ENCODE measurements at regions not wholly inside any gene's neighbourhood (a gene's known extent, or its start where the extent isn't known, plus 50 kb on each side); places are given as distances from the start of the nearest gene placed in this dataset.

DNA sequence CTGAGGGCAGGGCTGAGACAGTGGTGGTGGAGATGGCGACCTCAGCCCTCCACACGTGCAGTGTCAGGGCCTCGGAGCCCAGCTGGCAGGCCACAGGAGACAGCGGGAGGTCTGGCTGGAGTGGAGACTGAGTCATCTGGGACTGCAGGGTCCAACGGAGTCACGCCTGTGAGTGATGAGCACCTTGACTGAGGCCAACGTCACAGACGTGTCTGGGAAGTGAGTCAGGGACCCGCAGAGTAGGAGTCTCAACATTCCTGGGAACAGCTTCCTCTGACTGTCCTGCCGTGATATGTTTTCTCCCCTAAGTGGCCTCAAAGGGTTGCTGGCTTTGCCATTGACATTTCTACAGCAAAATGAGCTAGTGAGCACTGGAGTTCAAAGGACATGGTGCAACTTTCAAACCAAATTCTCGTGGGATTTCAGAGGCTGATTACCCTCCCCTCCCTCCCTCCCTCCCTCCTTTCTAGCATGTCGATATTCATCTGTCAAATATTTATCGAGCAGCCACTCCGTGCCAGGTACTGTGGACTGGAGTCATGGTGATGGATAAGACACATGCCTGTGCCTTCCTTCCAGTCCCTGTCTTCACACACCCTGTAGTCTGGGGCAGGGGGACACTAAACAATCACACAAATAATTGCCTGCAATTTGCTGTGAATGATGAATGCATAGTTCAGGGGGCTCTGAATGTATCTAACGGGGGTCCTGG lies 53.3 kb upstream of the AMOTL2 start:
- Histone ChIP-seq H3K9me3 (ENCODE audit: control insufficient read depth, insufficient read depth, low read length) (no peaks in the 10 kb centered on the region), H3K9ac (ENCODE audit: low read depth, low read length) (no peak overlapping the region)

DNA sequence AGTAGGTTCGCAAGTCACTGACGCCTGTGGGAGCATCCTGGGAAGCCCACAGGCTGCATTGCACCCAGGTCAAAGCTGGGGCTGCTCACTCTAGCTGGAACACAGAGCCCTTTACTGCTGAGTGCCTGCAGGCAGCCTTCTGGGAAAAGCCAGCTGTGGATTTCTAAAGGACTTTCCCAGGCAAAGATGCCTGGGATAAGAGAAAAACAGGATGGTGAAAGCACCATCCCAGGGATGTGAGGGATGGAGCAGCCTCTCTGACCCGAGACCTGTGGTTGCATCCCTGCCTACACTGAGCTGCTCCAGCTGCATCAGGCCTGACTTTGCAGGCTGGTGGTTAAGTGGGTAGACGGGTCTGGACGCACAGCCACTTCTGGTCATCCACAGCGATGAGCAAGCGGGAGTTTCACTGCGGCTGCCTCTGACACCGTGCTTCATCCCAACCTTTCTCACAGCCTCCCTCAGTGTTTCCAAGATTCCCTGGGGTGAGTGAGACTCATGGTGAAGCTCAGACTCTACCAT lies 52.5 kb upstream of the AMOTL2 start:
- Histone ChIP-seq H3K27ac (ENCODE audit: low read depth, low read length) (no peak overlapping the region), H3K9me3 (ENCODE audit: control insufficient read depth, insufficient read depth, low read length) (no peaks in the 10 kb centered on the region), H3K36me3 (ENCODE audit: control insufficient read depth, insufficient read depth, low read length) (no peaks in the 10 kb centered on the region), H3K4me1 (ENCODE audit: control insufficient read depth, insufficient read depth, low read length) (no peaks in the 10 kb centered on the region; the same call in 1 of the 2 replicates), H3K4me3 (ENCODE audit: low read depth, low read length) (no peak overlapping the region), H3K27me3 (ENCODE audit: control insufficient read depth, insufficient read depth, low read length) (no peaks in the 10 kb centered on the region; the same call in 1 of the 2 replicates), H3K9ac (ENCODE audit: low read depth, low read length) (no peak overlapping the region)

More for the DNA sequence above, 53.3 kb upstream of the AMOTL2 start:
- Histone ChIP-seq H3K27me3 (ENCODE audit: control insufficient read depth, insufficient read depth, low read length) (no peaks in the 10 kb centered on the region; the same call in 1 of the 2 replicates), H3K4me3 (ENCODE audit: low read depth, low read length) (no peak overlapping the region), H3K4me1 (ENCODE audit: control insufficient read depth, insufficient read depth, low read length) (no peaks in the 10 kb centered on the region; the same call in 1 of the 2 replicates), H3K36me3 (ENCODE audit: control insufficient read depth, insufficient read depth, low read length) (no peaks in the 10 kb centered on the region), H3K27ac (ENCODE audit: low read depth, low read length) (peak overlapping the region; percentile 3)

DNA sequence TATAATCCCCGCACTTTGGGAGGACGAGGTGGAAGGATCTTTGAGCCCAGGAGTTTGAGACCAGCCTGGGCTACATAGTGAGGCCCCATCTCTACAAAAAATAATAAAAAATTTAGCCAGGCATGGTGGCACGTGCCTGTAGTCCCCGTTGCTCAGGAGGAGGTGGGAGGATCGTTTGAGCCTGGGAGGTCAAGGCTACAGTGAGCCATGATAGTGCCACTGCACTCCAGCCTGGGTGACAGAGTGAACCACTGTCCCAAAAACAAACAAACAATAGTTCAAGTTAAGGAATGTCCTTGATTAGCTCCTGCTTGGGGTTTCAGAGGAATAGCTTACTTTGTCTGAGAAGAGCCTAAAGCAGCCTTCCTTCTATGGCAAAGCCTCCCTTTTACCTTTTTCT lies 51.7 kb upstream of the AMOTL2 start:
- Histone ChIP-seq H3K27ac (ENCODE audit: low read depth, low read length) (no peak overlapping the region), H3K27me3 (ENCODE audit: control insufficient read depth, insufficient read depth, low read length) (no peaks in the 10 kb centered on the region; the same call in 1 of the 2 replicates), H3K9ac (ENCODE audit: low read depth, low read length) (no peak overlapping the region), H3K4me1 (ENCODE audit: control insufficient read depth, insufficient read depth, low read length) (no peaks in the 10 kb centered on the region; the same call in 1 of the 2 replicates), H3K36me3 (ENCODE audit: control insufficient read depth, insufficient read depth, low read length) (no peaks in the 10 kb centered on the region), H3K4me3 (ENCODE audit: low read depth, low read length) (no peak overlapping the region), H3K9me3 (ENCODE audit: control insufficient read depth, insufficient read depth, low read length) (no peaks in the 10 kb centered on the region)
